CD14-positive monocyte (primary cell): ENCODE measurements at regions not wholly inside any gene's neighbourhood (a gene's known extent, or its start where the extent isn't known, plus 50 kb on each side); places are given as distances from the start of the nearest gene placed in this dataset.

ENCODE experiments used
- DNase-seq, 3 donors: peaks; one replicate each; pipeline ENCODE4 v3.0.0-alpha.2; 2011 to 2022
- H2AFZ ChIP-seq: 2 replicates; pipeline ENCODE4 v1.6.0; 2012; ENCODE audit warnings: mild to moderate bottlenecking, low read depth, low read length, inconsistent platforms; ENCODE audit not compliant: insufficient read depth, poor library complexity, severe bottlenecking
- H3K27ac ChIP-seq, 2 donors: 1 replicate in 1 of 2; 2 replicates in 1 of 2; pipeline ENCODE4 v1.5.1; 2012 to 2013; ENCODE audit warnings: low read length in 2 of 2, control low read depth in 1 of 2, inconsistent platforms in 1 of 2, low read depth in 1 of 2, mild to moderate bottlenecking in 1 of 2
- H3K27me3 ChIP-seq, 2 donors: one replicate each; pipeline versions ENCODE4 v1.6.0 to v1.6.1; 2011 to 2013; ENCODE audit warnings: low read length in 2 of 2; ENCODE audit not compliant: control insufficient read depth in 2 of 2, insufficient read depth in 2 of 2
- H3K36me3 ChIP-seq, 2 donors: replicated peaks in 1 of 2; 1 replicate in 1 of 2; 2 replicates in 1 of 2; pipeline versions ENCODE4 v1.5.1 to v1.6.1; 2012 to 2013; ENCODE audit warnings: low read length in 2 of 2, control low read depth in 1 of 2, inconsistent platforms in 1 of 2, mild to moderate bottlenecking in 1 of 2; ENCODE audit not compliant: insufficient read depth in 2 of 2, control insufficient read depth in 1 of 2
- H3K4me1 ChIP-seq, 2 donors: 1 replicate in 1 of 2; 2 replicates in 1 of 2; pipeline versions ENCODE4 v1.5.1 to v1.6.1; 2012 to 2013; ENCODE audit warnings: low read length in 2 of 2, control low read depth in 1 of 2, inconsistent platforms in 1 of 2, mild to moderate bottlenecking in 1 of 2, moderate library complexity in 1 of 2; ENCODE audit not compliant: insufficient read depth in 2 of 2, control insufficient read depth in 1 of 2
- H3K4me2 ChIP-seq: replicated peaks from 2 replicates; pipeline ENCODE3; 2012; ENCODE audit warnings: low read length, moderate library complexity, mild to moderate bottlenecking; ENCODE audit not compliant: poor library complexity, severe bottlenecking; ENCODE audit errors: extremely low read depth
- H3K4me3 ChIP-seq, 3 experiments: fragments of 200-600 bp in 1 of 3; sonication (generic) in 1 of 3; replicated peaks in 1 of 3; 1 replicate in 2 of 3; 2 replicates in 1 of 3; pipeline ENCODE4 v1.5.1; 2011 to 2013; ENCODE audit warnings: low read length in 3 of 3, mild to moderate bottlenecking in 3 of 3, control low read depth in 2 of 3, low read depth in 2 of 3, inconsistent platforms in 1 of 3, moderate library complexity in 1 of 3
- H3K79me2 ChIP-seq: 2 replicates; pipeline ENCODE4 v1.6.0; 2012; ENCODE audit warnings: mild to moderate bottlenecking, control low read depth, inconsistent platforms, low read length, moderate library complexity; ENCODE audit not compliant: insufficient read depth
- H3K9ac ChIP-seq: 2 replicates; pipeline ENCODE4 v1.6.0; 2017; ENCODE audit warnings: low read length, mild to moderate bottlenecking; ENCODE audit not compliant: insufficient read depth, poor library complexity, severe bottlenecking
- H3K9me3 ChIP-seq, 2 donors: replicated peaks in 1 of 2; 1 replicate in 1 of 2; 2 replicates in 1 of 2; pipeline versions ENCODE4 v1.5.1 to v1.6.1; 2012 to 2013; ENCODE audit warnings: low read length in 2 of 2, control low read depth in 1 of 2; ENCODE audit not compliant: control insufficient read depth in 1 of 2, insufficient read depth in 1 of 2
- H4K20me1 ChIP-seq: 2 replicates; pipeline ENCODE4 v1.6.0; 2012; ENCODE audit warnings: mild to moderate bottlenecking, low read length, control low read depth, moderate library complexity; ENCODE audit not compliant: insufficient read depth
- H3K27ac Mint-ChIP-seq, 7 donors: one replicate each; pipeline ENCODE4 v1.8.0; 2020; ENCODE audit warnings: mild to moderate bottlenecking in 7 of 7, mixed read lengths in 7 of 7, moderate library complexity in 6 of 7, inconsistent platforms in 2 of 7
- H3K27me3 Mint-ChIP-seq, 3 donors: one replicate each; pipeline ENCODE4 v1.8.0; 2021 to 2022; ENCODE audit warnings: low read depth in 3 of 3, mild to moderate bottlenecking in 3 of 3, mixed read lengths in 3 of 3, moderate library complexity in 3 of 3, inconsistent platforms in 1 of 3
- H3K36me3 Mint-ChIP-seq, 2 donors: one replicate each; pipeline ENCODE4 v1.8.0; 2020; ENCODE audit warnings: mixed read lengths in 2 of 2, inconsistent platforms in 1 of 2, mild to moderate bottlenecking in 1 of 2
- H3K4me1 Mint-ChIP-seq: one replicate; pipeline ENCODE4 v1.8.0; 2020; ENCODE audit warnings: mild to moderate bottlenecking, mixed read lengths
- H3K4me3 Mint-ChIP-seq, 2 donors: one replicate each; pipeline ENCODE4 v1.8.0; 2020; ENCODE audit warnings: mild to moderate bottlenecking in 2 of 2, mixed read lengths in 2 of 2, moderate library complexity in 1 of 2
- H3K9me3 Mint-ChIP-seq, 7 donors: one replicate each; pipeline ENCODE4 v1.8.0; 2020 to 2022; ENCODE audit warnings: mixed read lengths in 7 of 7, mild to moderate bottlenecking in 6 of 7, moderate library complexity in 6 of 7, inconsistent platforms in 2 of 7
- WGBS: methylation state at CpG from one replicate; pipeline ENCODE4 v1.1.5; 2013; ENCODE audit warnings: missing lambda C conversion rate; ENCODE audit not compliant: insufficient coverage; 5-methylcytosine and 5-hydroxymethylcytosine counted together
- intact Hi-C, 2 donors: fragments of 100-400 bp; cut with micrococcal nuclease; formaldehyde crosslinking; loops; one replicate each; pipeline versions ENCODE4 v1.15.0 to v1.15.1; 2023
- TF ChIP-seq, protein P1 (sequence below): fragments of 200-600 bp; IDR thresholded peaks from one replicate; pipeline ENCODE4 v1.8.0; 2022; ENCODE audit warnings: antibody characterized with exemption, mild to moderate bottlenecking

DNA sequence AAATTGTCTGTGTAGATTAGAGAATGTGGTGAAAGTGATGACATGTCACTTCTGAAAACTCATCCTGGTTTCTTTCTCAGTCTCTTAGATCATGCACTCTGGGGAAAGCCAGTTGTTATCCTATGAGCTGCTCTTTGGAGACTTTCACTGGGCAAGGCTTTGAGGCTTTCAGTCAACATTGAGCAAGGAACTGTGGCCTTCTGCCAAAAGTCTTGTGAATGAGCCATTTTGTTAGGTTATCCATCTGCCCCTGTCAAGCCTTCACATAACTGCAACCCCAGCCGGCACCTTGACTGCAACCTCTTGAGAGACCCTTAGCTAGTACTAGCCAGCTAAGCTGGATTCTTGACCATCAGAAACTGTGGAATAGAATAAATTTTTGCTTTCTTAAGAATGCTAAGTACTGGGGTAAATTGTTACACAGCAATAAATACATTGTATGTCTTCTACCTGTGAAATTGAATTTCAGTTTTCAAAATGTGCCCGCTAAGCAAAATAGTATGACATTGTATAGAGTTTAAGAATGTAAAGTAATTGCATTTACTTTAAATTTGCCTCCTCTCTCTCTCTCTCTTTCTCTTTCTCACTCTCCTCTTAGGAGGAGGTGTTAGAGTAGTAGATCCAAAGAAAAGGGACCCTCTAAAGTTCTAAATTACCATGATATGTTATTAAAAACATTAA lies 1273.0 kb downstream of the RAPGEF2 start:
- DNase-seq: no peak
- Histone ChIP-seq H3K9me3 (peaks cover 0 to 3% of the 10 kb centered on the region in 2 donors), H3K9ac (no peak overlapping the region), H3K79me2 (no peaks in the 10 kb centered on the region), H2AFZ (no peak overlapping the region), H3K27ac (no peak overlapping the region), H4K20me1 (no peaks in the 10 kb centered on the region), H3K36me3 (no peaks in the 10 kb centered on the region), H3K27me3 (no peaks in the 10 kb centered on the region), H3K4me2 (no peak overlapping the region), H3K4me3 (no peak overlapping the region), H3K4me1 (no peaks in the 10 kb centered on the region)
- no peak overlapping the region for H3K4me3 Mint-ChIP-seq
- H3K27me3 Mint-ChIP-seq: no peaks in the 10 kb centered on the region
- no CpG with 5 or more reads among the region's 2 CpGs for WGBS
- H3K27ac Mint-ChIP-seq: no peak overlapping the region
- H3K4me1 Mint-ChIP-seq: no peaks in the 10 kb centered on the region
- H3K9me3 Mint-ChIP-seq: peaks cover 0 to 8% (median 0%) of the 10 kb centered on the region in 7 donors
- TF ChIP-seq, protein P1, sequence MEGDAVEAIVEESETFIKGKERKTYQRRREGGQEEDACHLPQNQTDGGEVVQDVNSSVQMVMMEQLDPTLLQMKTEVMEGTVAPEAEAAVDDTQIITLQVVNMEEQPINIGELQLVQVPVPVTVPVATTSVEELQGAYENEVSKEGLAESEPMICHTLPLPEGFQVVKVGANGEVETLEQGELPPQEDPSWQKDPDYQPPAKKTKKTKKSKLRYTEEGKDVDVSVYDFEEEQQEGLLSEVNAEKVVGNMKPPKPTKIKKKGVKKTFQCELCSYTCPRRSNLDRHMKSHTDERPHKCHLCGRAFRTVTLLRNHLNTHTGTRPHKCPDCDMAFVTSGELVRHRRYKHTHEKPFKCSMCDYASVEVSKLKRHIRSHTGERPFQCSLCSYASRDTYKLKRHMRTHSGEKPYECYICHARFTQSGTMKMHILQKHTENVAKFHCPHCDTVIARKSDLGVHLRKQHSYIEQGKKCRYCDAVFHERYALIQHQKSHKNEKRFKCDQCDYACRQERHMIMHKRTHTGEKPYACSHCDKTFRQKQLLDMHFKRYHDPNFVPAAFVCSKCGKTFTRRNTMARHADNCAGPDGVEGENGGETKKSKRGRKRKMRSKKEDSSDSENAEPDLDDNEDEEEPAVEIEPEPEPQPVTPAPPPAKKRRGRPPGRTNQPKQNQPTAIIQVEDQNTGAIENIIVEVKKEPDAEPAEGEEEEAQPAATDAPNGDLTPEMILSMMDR: no peak
- H3K36me3 Mint-ChIP-seq: no peaks in the 10 kb centered on the region
- intact Hi-C loops: no loop called here

DNA sequence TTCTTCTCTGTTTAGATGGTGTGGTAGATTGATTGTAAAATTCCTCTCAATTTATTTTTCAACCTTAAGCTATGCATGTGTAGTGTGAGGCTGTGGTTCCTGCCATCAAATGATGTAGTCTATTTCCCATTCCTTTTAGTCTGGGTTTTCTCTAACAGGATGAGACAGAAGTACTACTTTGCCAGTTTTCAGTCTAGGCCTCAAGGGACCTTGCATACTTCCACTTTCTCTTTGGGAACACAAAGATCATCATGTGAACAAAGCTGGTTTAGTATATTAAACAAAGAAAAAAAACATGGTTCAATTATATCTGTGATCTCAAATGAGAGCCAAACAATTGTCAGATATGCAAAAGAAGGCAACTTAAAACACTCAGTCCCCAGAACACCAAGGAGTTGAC lies 1284.0 kb downstream of the RAPGEF2 start:
- no peaks in the 10 kb centered on the region for H3K36me3 Mint-ChIP-seq
- H3K4me3 Mint-ChIP-seq: no peak overlapping the region
- no peak for DNase-seq
- Histone ChIP-seq H3K4me2 (no peak overlapping the region), H3K36me3 (no peaks in the 10 kb centered on the region), H4K20me1 (no peaks in the 10 kb centered on the region), H3K27me3 (no peaks in the 10 kb centered on the region), H3K9me3 (peaks cover 18 to 23% of the 10 kb centered on the region in 2 donors), H3K27ac (no peak overlapping the region), H3K4me3 (no peak overlapping the region), H2AFZ (no peak overlapping the region), H3K79me2 (no peaks in the 10 kb centered on the region), H3K4me1 (no peaks in the 10 kb centered on the region), H3K9ac (no peak overlapping the region)
- TF ChIP-seq, protein P1: no peak
- peaks cover 5 to 17% (median 9%) of the 10 kb centered on the region in 7 donors for H3K9me3 Mint-ChIP-seq
- no peaks in the 10 kb centered on the region for H3K27me3 Mint-ChIP-seq
- no peaks in the 10 kb centered on the region for H3K4me1 Mint-ChIP-seq
- no peak overlapping the region for H3K27ac Mint-ChIP-seq
- intact Hi-C loops: no loop called here
